ENCODE measurements at regions not wholly inside any gene's neighbourhood (a gene's known extent, or its start where the extent isn't known, plus 50 kb on each side); places are given as distances from the start of the nearest gene placed in this dataset.

GRCh38 chr2:8122520-8122919 is 559.3 kb upstream of the ID2 start:
- no peak for TF ChIP-seq REST (IDR thresholded peaks at IDR 0.05; ENCODE audit: insufficient read depth in 1 of 2, low read depth in 2 of 2, low read length in 2 of 2)
- TF ChIP-seq SIN3A (IDR thresholded peaks at IDR 0.05; ENCODE audit: borderline replicate concordance, insufficient read depth, low read length) = no peak
- TF ChIP-seq POLR2AphosphoS5 (IDR thresholded peaks at IDR 0.05; ENCODE audit: low read depth, low read length) = no peak
